Activated CD8-positive, alpha-beta memory T cell treated with anti-CD3 and anti-CD28 coated beads, Interleukin-2, amount 50 U/mL, for 48 hours (primary cell): ENCODE measurements at regions not wholly inside any gene's neighbourhood (a gene's known extent, or its start where the extent isn't known, plus 50 kb on each side); places are given as distances from the start of the nearest gene placed in this dataset.

ENCODE experiments used
- DNase-seq: peaks from one replicate; pipeline ENCODE4 v3.0.0-alpha.2; 2020

GRCh38 chr9:107615321-107615720, 125.8 kb upstream of the KLF4 start:
- no peak for DNase-seq

- DNase-seq: no peak
Observed at GRCh38 chr9:107614765-107615164, 125.2 kb upstream of the KLF4 start.

GRCh38 chr9:107613321-107613720, 123.8 kb upstream of the KLF4 start:
- no peak for DNase-seq

GRCh38 chr9:107612136-107612535, 122.6 kb upstream of the KLF4 start:
- no peak for DNase-seq

- DNase-seq: no peak
Observed at GRCh38 chr9:107609547-107609946, 120.0 kb upstream of the KLF4 start.

- no peak for DNase-seq
Observed at GRCh38 chr9:107606149-107606790, 116.7 kb upstream of the KLF4 start.

- DNase-seq: no peak
Observed at GRCh38 chr9:107605041-107605440, 115.5 kb upstream of the KLF4 start.

- DNase-seq: no peak
Observed at GRCh38 chr9:107603281-107603680, 113.7 kb upstream of the KLF4 start.

GRCh38 chr9:107600060-107600573, 110.5 kb upstream of the KLF4 start:
- DNase-seq: no peak

- no peak for DNase-seq
Observed at GRCh38 chr9:107597743-107598217, 108.2 kb upstream of the KLF4 start.

- DNase-seq: no peak
Observed at GRCh38 chr9:107594908-107595530, 105.5 kb upstream of the KLF4 start.

GRCh38 chr9:107593224-107593870, 103.8 kb upstream of the KLF4 start:
- no peak for DNase-seq

- no peak for DNase-seq
Observed at GRCh38 chr9:107592424-107592823, 102.9 kb upstream of the KLF4 start.

GRCh38 chr9:107591781-107592180, 102.2 kb upstream of the KLF4 start:
- no peak for DNase-seq

- no peak for DNase-seq
Observed at GRCh38 chr9:107588393-107588792, 98.8 kb upstream of the KLF4 start.

GRCh38 chr9:107587191-107587963, 97.8 kb upstream of the KLF4 start:
- no peak for DNase-seq

- DNase-seq: no peak
Observed at GRCh38 chr9:107586493-107586892, 96.9 kb upstream of the KLF4 start.

- DNase-seq: no peak
Observed at GRCh38 chr9:107585465-107585864, 95.9 kb upstream of the KLF4 start.

- no peak for DNase-seq
Observed at GRCh38 chr9:107584944-107585343, 95.4 kb upstream of the KLF4 start.

- DNase-seq: no peak
Observed at GRCh38 chr9:107584186-107584585, 94.6 kb upstream of the KLF4 start.

GRCh38 chr9:107577140-107577776, 87.7 kb upstream of the KLF4 start:
- no peak for DNase-seq

- DNase-seq: no peak
Observed at GRCh38 chr9:107571148-107571547, 81.6 kb upstream of the KLF4 start.

GRCh38 chr9:107569174-107569573, 79.6 kb upstream of the KLF4 start:
- no peak for DNase-seq
